Panc1 (cell line): ENCODE measurements at regions not wholly inside any gene's neighbourhood (a gene's known extent, or its start where the extent isn't known, plus 50 kb on each side); places are given as distances from the start of the nearest gene placed in this dataset.

ENCODE experiments used
- CTCF ChIP-seq: fragments of 450-650 bp; IDR thresholded peaks from 2 replicates; pipeline ENCODE4 v1.5.1; 2017; ENCODE audit warnings: mild to moderate bottlenecking
- SIN3A ChIP-seq: IDR thresholded peaks from 2 replicates; pipeline ENCODE4 v1.6.1; 2012; ENCODE audit warnings: low read depth, mild to moderate bottlenecking, low read length, moderate library complexity, borderline replicate concordance; ENCODE audit not compliant: insufficient read depth
- TF ChIP-seq, protein P1 (sequence below), 2 experiments: IDR thresholded peaks; 2 replicates each; pipeline ENCODE4 v1.6.1; 2011 to 2012; ENCODE audit warnings: low read depth in 2 of 2, control low read depth in 1 of 2, low read length in 1 of 2, mild to moderate bottlenecking in 1 of 2, moderate library complexity in 1 of 2; ENCODE audit not compliant: insufficient read depth in 1 of 2

DNA sequence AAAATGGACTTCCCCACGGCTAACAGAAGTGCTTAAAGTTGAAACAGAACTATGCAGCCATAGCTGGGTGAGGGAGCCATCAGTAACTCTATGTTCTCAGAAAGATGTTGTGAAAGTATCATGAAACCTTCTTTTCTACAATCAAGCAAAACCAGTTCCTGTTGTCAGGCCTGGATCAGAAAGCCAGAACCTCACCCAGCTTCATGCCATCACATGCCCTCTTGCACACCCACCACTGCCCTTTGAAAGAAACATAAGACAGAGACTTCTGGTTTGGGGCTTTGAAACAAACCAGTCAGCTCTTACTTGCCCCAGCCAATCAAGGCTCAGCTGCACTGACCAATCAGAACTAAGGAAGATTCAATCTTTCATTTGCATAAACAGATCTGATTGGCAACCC, 230.8 kb upstream of the FERD3L start:
- no peak for TF ChIP-seq CTCF
- TF ChIP-seq SIN3A, result no peak
- TF ChIP-seq, protein P1, sequence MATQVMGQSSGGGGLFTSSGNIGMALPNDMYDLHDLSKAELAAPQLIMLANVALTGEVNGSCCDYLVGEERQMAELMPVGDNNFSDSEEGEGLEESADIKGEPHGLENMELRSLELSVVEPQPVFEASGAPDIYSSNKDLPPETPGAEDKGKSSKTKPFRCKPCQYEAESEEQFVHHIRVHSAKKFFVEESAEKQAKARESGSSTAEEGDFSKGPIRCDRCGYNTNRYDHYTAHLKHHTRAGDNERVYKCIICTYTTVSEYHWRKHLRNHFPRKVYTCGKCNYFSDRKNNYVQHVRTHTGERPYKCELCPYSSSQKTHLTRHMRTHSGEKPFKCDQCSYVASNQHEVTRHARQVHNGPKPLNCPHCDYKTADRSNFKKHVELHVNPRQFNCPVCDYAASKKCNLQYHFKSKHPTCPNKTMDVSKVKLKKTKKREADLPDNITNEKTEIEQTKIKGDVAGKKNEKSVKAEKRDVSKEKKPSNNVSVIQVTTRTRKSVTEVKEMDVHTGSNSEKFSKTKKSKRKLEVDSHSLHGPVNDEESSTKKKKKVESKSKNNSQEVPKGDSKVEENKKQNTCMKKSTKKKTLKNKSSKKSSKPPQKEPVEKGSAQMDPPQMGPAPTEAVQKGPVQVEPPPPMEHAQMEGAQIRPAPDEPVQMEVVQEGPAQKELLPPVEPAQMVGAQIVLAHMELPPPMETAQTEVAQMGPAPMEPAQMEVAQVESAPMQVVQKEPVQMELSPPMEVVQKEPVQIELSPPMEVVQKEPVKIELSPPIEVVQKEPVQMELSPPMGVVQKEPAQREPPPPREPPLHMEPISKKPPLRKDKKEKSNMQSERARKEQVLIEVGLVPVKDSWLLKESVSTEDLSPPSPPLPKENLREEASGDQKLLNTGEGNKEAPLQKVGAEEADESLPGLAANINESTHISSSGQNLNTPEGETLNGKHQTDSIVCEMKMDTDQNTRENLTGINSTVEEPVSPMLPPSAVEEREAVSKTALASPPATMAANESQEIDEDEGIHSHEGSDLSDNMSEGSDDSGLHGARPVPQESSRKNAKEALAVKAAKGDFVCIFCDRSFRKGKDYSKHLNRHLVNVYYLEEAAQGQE (IDR thresholded peaks at IDR 0.05; ENCODE audit: insufficient read depth in 1 of 2, low read depth in 2 of 2, low read length in 1 of 2), result no peak
